Anterior cingulate cortex (tissue), 58 donors: ENCODE measurements at regions not wholly inside any gene's neighbourhood (a gene's known extent, or its start where the extent isn't known, plus 50 kb on each side); places are given as distances from the start of the nearest gene placed in this dataset.
"Not testable (repeated sequence)": the region's sequence is repeated elsewhere in the genome, so short reads cannot be mapped to it uniquely, and the experiment has no call there.

Source experiments
- DNase-seq, 58 donors: peaks; one replicate each; lab custom pipeline; 2025; lab: John Stamatoyannopoulos, UW

DNA sequence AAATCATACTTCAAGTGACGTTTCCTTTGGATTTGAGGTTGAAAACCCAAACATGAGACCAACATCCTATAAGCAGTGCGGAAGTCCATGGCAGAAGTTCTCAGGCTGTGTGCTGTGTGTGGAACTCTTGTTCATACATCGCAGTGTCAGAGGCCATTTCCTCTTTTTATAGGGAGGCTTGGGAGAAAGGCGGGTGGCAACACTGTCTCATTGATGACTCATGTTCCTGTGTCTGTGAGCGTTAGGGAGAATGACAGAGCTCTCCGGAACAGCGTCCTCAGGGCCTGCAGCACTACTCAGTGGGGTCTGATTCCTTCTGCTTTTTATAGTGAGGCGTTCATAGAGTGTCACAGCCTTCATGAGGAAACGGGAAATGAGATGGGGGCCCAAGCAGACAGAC lies 98.8 kb upstream of the BASP1 start:
- DNase-seq = peak in 42 of 58 donors; percentile 1 to 59 (median 20)

DNA sequence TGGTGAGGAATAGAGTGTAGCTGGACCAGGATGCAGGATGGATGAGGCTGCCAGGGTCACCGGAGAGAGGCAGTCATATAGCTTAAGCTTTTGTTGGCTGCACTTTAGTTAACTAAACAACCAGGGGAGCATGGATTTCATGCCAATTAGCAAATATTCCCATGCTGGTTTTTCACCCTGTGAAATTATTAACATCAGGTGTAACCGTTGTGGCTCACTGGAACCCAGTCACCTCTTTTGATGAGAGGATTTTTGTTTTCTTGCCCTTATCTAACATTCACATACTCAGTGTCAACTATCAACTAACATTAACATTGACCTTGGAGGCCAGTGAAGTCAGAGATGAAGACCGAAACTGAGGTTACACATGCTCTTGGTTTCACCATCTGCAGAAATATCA lies 97.2 kb upstream of the BASP1 start:
- DNase-seq = no peak

DNA sequence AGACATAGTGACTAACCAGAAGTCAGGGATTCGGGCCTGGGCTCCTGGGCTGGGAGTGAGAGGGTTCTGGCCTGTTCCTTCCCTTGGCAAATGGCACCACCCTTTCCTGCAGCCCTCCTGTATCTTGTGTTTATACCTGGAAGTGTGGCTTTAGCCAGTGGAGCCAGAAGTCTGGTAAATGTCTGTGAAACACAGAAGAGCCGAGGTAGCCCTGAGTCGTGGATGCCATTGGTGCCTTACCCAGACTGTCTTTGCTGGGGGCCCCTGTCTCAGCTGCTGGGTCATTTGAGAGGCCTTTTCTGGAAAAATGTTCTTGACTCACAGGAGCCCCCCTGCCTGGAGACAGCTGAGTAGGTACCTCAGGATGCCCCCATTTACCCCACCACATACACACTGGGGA lies 95.7 kb upstream of the BASP1 start:
- no peak for DNase-seq

DNA sequence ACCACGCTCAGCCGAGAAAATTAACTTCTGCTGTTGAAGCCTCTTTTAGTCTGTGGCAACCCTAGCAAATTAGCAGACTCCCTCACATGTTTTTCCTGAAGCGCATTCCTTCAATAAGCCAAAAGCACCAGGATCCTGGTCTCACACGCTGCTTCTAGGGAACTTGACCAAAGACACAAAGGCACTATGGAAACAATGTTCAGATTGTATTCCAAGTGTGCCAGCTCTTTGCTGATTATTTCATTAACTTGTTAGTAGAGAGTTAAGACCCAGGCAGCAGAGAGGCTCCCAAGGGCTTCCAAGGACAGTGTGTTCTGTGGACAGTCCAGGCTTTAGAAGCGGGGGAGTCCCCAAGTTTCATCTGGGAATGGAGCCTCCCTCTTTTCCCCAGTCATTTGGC lies 94.4 kb upstream of the BASP1 start:
- DNase-seq = peak in 1 of 58 donors; percentile 5

DNA sequence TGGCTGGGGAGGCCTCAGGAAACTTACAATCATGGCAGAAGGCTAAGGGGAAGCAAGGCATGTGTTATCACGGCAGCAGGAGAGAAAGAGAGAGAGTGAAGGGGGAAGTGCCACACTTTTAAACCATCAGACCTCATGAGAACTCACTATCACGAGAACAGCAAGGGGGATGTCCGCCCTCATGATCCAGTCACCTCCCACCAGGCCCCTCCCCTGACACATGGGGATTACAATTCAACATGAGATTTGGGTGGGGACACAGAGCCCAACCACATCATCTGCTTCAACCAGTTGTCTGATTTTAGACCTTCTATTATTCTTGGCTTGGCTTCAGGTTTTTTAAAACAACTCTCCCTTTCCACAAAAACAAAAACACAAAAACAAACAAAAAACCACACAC lies 93.7 kb upstream of the BASP1 start:
- DNase-seq = not testable (repeated sequence)

DNA sequence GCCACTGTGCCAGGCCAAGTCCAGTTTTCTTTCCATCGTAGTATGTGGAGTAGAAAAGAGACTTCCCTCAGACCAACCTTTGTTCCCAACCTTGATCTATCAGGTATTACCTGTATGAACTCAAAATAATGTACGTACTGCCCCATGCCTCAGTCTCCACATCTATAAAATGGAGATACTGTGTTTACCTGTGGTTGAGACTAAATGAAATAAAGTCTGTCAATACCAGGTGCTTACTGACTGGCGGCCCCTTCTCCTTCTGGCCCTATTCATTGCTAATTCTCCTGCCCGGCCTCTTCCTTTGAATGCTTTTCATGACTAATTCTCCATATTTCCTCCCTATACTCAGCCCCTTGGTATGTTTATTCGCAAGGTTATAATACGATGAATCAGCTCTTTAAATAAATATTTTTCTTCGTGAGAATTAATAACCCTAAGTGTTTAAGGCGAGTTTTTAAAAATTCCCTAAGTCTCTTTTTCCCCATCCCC lies 89.6 kb upstream of the BASP1 start:
- DNase-seq = no peak

DNA sequence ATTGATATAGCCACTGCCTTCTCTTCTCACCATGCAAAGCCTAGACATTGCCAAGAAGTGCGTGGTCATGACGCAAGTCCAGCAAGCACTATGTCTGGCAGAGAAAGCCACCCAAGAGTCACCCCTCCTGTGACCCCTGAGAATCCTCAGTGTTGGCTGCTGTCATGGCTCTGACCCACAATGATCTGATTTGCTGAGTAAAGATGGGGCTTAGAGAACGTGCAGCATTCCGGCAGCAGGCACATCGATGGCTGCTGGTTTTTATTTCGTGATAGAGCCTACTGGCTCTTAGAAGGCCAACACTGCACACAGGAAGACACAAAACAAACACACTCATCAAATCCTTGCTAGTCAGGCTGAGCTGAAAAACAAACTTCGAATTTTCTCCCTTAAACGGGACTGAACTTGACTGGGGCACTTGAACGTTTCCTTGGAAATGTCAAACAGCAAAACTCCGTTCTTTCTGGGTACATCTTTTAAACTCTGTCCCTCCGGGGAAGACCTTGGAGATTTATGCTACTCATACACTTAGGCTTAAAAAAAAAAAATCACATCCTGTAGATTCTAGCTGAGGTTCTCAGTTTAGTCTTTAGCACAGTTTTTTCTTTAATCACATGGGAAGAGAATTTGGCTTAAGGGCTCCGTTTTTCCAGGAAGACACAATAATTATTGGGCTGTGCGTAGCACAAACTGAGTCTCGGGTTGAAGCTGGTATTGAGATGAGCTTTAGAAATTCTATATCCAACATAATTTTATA lies 88.2 kb upstream of the BASP1 start:
- no peak for DNase-seq

DNA sequence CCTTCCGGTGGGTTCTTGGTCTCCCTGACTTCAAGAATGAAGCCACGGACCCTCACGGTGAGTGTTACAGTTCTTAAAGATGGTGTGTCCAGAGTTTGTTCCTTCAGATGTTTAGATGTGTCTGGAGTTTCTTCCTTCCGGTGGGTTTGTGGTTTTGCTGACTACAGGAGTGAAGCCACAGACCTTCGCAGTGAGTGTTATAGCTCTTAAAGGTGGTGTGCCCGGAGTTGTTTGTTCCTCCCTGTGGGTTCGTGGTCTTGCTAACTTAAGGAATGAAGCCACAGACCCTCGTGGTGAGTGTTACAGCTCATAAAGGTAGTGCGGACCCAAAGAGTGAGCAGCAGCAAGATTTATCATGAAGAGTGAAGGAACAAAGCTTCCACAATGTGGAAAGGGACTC lies 87.1 kb upstream of the BASP1 start:
- DNase-seq = peak in 1 of 58 donors; percentile 5

DNA sequence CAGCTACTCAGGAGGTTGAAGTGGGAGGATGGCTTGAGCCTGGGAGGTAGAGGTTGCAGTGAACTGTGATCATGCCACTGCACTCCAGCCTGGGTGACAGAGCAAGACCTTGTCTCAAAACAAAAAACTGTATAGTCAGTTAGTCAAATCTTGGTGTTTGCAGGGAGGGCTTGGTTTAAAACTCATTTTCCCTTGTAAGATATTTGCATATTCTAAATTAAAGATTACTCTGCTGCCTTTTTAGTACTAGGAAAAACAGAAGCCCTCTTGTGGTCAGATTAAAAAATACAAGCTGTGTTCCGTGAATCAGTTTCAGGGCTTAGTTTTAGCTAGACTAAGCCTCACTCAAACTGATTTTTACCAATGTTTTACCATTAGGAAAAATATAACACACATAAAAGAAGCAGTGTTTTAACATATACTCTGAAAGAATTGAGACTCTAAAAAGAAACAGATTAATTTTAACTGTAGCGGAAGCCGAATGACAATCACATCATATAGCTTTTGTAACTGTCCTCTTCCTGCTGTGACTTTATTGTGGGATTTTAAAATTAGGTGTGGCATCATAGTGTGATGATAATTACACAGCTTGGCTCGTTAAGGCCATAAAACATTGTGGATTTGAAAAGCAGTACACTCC lies 84.9 kb upstream of the BASP1 start:
- no peak for DNase-seq

DNA sequence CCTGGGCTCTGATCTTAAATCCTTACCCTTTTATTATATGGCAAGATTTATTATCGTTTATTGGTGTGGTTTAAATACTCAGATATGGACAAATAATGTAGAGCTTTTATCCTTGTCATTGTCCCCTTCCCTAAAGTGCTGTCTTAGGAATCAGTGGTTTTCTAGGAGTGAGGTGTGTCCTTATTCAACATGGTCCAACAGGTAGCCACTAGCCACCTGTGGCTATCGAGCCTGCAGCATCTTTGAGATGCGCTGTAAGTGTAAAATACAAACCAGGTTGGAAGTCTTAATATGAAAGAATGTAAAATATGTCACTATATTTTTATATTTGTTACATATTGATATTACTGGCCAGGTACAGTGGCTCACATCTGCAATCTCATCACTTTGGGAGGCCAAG lies 82.4 kb upstream of the BASP1 start:
- DNase-seq = no peak

DNA sequence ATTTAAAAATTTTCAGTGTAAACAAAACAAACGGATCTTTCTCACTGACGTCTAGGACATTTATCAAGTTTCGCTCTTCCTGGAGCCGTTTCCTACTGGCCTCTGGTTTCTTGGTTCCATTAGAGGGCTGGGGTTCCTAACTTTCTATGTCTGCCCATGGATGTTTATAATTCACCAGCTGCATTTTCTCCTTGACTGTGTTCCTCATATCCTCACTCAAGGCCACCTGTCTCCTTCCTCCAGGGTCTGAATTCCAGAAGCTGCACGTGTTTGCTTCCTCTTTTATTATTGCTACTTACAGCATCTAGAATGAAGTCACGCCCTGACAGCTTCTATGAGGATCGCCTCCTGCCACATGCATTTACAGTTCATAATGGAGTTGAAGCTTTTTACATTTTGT lies 74.1 kb upstream of the BASP1 start:
- DNase-seq = no peak

DNA sequence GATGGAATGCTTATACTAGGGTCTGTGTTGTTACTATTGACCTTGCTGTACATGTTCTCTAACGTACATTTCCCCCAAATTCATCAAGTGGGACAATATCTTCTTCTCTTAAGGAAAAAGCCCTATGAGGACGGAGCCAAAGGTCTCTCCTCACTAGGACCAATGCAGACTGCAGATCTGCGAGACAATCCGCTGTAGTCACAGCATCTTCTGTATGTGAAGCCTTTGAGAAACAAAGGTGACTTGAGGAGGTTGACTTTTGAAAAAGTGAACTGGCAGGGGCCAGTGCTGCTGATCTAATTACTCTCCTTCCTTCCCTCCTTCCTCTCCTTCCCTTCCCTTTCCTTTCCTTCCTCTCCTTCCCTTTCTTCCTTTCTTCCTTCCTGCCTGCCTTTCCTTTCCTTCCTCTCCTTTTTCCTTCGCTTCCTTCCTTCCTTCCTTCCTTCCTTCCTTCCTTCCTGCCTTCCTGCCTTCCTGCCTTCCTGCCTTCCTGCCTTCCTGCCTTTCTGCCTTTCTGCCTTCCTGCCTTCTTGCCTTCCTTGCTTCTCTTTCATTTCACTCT lies 71.1 kb upstream of the BASP1 start:
- DNase-seq = no peak

DNA sequence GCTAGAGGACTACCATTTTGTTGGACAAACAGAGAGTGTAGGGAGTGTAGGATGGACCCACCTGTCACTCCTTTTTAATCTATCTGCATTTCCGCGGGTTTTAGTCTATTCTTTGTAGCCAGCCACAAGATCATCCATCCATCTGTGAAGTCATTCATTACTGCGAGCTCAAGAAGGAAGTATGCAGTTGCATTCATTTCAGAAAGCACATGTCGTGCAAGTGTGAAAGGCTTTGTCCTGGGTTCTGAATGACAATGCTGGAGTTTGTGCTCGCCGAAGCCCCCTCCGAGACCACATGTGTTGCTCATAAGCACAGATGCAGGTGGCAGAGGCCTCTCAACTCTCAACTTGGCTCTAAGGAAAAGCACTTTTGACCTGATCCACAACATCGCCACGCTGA lies 70.3 kb upstream of the BASP1 start:
- DNase-seq = no peak

DNA sequence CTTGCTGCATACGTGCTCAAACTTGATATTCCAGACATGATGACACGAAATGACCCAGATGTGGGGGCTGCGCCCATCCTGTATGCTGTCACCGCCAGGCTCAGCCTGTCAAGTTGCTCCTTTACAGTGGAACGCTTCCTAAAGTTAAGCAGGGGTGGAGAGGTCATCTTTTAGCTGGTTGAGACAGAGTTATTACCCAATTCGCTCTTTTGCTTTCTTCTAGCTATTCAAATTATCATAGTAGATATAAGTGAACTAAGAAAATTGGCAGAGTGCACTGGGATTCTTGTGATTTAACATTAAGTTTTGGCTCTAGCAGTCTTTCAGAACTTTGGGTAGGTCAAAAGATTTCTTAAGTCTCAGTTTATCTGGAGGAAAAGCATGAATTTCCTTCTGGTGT lies 69.8 kb upstream of the BASP1 start:
- no peak for DNase-seq

DNA sequence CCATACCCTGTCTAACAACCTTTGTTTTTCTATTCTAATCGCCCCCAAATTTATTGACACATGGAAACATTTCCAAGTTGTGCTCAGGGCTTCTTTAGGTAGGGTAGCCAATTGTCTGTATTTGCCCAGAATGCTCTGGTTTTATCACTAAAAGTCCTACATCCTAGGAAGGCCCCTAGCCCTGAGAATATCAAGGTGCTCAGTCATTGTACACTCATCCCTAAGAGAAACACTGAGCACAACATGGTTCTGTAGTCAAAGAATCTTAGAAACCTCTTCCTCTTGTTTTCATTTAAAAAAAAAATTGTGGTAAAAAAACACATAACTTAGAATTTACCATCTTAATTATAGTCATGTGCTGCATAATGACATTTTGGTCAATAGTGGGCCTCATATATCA lies 69.0 kb upstream of the BASP1 start:
- no peak for DNase-seq

DNA sequence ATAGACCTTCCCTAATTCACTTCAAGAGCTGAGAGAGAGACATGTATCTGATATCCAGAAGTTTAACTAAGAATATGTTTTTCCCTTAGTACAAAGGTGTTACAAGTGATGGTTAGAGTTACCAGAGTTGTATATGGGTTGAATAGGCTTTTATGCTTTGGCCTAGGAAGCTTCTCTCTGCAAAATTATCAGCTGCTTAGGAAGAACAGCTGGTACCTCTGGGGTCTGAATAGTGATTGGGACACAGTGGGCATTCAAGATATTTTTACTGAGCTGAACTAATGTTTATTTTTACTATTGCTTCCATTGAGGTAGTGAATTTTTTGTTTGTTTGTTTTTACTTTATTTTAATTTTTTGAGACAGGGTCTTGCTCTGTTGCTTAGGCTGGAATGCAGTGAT lies 67.6 kb upstream of the BASP1 start:
- DNase-seq = no peak

DNA sequence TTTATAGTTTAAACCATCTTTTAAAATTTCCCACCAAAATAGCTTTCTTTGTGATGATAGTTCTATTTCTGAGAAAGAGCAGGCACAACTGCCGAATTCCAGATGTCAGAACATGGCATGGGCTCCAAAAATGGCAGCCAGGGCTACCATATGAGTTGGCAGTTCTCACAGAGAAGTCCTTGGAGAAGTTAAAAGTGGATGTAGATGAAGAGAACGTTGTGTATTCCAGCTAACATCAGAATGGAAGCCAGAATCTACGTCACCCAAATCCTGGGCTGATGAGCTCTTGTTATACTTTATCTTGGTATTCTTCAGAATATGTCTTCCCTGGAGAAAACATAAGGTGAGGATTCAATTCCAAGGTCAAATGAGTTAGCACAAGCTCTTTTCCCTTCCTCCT lies 66.9 kb upstream of the BASP1 start:
- DNase-seq = no peak

DNA sequence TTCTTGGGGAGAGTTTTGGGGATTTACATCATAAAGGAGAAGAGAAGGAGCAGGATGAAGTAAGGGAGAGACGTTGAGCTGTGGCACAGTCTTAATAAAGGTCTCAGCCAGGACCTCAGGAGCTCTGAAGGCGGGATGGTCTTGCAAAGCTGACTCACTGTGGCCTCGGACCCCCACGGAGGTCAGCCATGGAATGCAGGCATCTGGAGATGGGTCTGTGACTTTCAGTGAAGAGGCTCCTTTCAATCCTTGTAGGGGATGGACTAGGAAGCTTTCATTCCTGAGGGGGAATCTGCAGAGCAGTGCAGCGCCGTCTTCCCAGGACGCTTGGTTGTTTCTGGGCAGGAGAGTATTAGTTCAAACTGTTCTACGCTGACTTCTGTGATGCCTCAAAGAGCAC lies 65.7 kb upstream of the BASP1 start:
- no peak for DNase-seq

DNA sequence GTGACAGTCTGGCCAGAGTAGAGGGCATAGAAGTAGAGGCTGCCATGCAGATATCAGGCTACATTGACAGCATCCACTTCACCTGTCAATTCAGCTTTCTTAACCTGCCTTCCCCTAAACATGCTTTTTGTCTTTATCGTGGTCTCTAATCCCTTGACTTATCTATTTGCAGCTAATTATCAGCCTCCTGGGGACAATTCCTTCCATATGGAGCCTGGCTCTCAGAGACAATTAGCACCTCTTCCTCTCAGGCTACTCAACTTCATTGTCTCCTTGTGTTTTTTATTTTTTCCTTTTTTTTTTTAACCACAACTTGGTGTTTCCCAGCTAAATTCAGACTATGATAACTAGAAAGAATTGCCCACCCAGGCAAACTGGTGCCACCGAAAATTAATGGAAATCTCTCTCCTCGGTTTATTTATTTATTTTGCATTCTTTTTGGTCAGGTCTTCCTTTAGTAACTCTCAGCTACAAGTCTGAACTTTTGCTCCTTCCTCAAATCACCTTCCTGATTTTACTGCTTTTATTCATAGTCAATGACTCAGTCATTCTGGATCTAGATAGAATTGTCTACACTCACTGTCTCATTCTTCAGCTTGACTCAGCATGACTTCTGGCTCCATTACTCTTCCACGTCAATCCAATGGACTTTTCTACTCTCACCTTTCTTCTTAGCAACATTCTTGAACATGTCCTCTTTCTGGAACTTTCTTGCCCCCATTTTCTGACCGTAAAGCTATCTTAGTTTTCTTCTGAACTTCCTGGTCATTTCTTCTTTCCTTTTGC lies 63.0 kb upstream of the BASP1 start:
- DNase-seq = no peak

DNA sequence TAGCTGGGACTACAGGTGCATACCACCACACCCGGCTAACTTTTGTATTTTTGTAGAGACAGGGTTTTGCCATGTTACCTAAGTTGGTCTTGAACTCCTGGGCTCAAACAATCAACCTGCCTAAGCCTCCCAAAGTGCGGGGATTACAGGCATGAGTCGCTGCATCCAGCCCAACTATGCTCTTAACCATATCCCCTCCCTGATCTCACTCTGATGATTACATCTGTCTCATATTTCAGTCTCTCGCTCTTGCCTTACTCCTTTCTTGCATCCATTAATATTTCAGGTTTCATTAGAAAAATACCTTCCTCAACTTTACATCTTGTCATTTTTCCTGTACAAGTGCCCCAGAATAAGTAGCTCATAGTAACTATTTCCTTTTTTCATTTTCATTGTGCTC lies 61.0 kb upstream of the BASP1 start:
- DNase-seq = no peak

DNA sequence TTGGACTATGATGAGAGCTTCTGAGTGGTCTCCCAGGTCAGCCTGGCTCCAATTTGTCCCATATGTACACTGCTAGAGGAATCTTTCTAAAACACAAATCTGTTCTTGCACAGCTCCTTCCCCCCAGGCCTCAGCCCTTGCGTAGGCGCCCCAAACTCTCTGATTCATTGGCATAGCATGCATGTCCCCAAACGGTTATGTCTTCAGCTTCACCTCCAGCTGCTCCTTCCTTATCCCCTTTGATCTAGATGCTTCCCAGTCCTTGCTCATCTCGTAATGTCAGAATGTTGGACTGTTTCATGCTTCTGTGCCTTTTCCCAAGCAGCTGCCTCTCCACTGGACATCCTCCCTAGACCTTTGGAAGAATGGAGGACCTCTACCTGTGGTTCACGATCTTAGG lies 60.1 kb upstream of the BASP1 start:
- no peak for DNase-seq
